Stomach (tissue), 8 donors: ENCODE measurements at regions not wholly inside any gene's neighbourhood (a gene's known extent, or its start where the extent isn't known, plus 50 kb on each side); places are given as distances from the start of the nearest gene placed in this dataset.

Source experiments
- DNase-seq, 2 donors: peaks; one replicate each; pipeline versions ENCODE4 v3.0.0 to v3.0.0-alpha.2; 2013 to 2019
- H3K27ac ChIP-seq, 5 donors: fragments of 200-600 bp in 4 of 5; sonication (generic) in 4 of 5; one replicate each; pipeline ENCODE4 v1.5.1; 2013 to 2019; ENCODE audit warnings: mild to moderate bottlenecking in 1 of 5, moderate library complexity in 1 of 5
- H3K27me3 ChIP-seq, 3 donors: fragments of 200-600 bp; sonication (generic); one replicate each; pipeline ENCODE4 v1.5.1; 2017 to 2019; ENCODE audit warnings: mixed run types in 1 of 3
- H3K36me3 ChIP-seq, 4 donors: fragments of 200-600 bp; sonication (generic); 1 replicate in 3 of 4; 2 replicates in 1 of 4; pipeline ENCODE4 v1.5.1; 2016 to 2019
- H3K4me1 ChIP-seq, 4 donors: fragments of 200-600 bp; sonication (generic); one replicate each; pipeline ENCODE4 v1.5.1; 2016 to 2019
- H3K4me3 ChIP-seq, 4 donors: fragments of 200-600 bp; sonication (generic) in 3 of 4; one replicate each; pipeline ENCODE4 v1.5.1; 2016 to 2019; ENCODE audit warnings: mild to moderate bottlenecking in 1 of 4
- H3K9me3 ChIP-seq, 4 donors: fragments of 200-600 bp; sonication (generic); one replicate each; pipeline ENCODE4 v1.5.1; 2016 to 2019
- CTCF ChIP-seq, 7 experiments: fragments of 450-650 bp in 4 of 7; fragments of 200-600 bp in 3 of 7; sonication (generic) in 3 of 7; IDR thresholded peaks; one replicate each; pipeline ENCODE4 v1.5.1; 2016 to 2019; ENCODE audit warnings: antibody characterized with exemption in 7 of 7, control low read depth in 2 of 7, mild to moderate bottlenecking in 1 of 7
- EP300 ChIP-seq: sonication (generic); formaldehyde crosslinking; IDR thresholded peaks from one replicate; pipeline ENCODE4 v1.6.1; 2017; ENCODE audit warnings: antibody characterized with exemption
- POLR2A ChIP-seq, 4 donors: fragments of 450-650 bp; IDR thresholded peaks; one replicate each; pipeline ENCODE4 v1.6.1; 2016; ENCODE audit warnings: antibody characterized with exemption in 4 of 4, control low read depth in 2 of 4, mild to moderate bottlenecking in 1 of 4, moderate library complexity in 1 of 4
- POLR2AphosphoS5 ChIP-seq, 3 donors: sonication (generic); formaldehyde crosslinking; IDR thresholded peaks; one replicate each; pipeline ENCODE4 v1.6.1; 2016; ENCODE audit warnings: antibody characterized with exemption in 3 of 3
- WGBS, 5 donors: extraction: QIAGEN DNeasy Blood & Tissue Kit in 3 of 5; methylation state at CpG; one replicate each; pipeline versions ENCODE4 v1.1.5 to v1.1.7; 2013 to 2018; 5-methylcytosine and 5-hydroxymethylcytosine counted together
- intact Hi-C: fragments of 100-400 bp; cut with DNase I; formaldehyde crosslinking; loops from one replicate; pipeline ENCODE4 v1.15.1; 2023; ENCODE audit warnings: low total_unique reads
- donor health status: healthy with polysubstance abuse.
- donor health status: Bipolar disorder and iron deficiency.
- donor health status: healthy.

GRCh38 chr2:14074691-14075090, 557.8 kb upstream of the LRATD1 start:
- intact Hi-C loops: no loop called here
- DNase-seq: no peak

GRCh38 chr2:14079576-14079975, 552.9 kb upstream of the LRATD1 start:
- TF ChIP-seq POLR2A (IDR thresholded peaks at IDR 0.05) (no peak), POLR2AphosphoS5 (IDR thresholded peaks at IDR 0.05) (no peak), CTCF (IDR thresholded peaks at IDR 0.05) (no peak), EP300 (no peak)
- DNase-seq: no peak
- H3K9me3 ChIP-seq: peaks cover 0 to 5% (median 0%) of the 10 kb centered on the region in 4 donors
- WGBS, 5 donors: 64 to 84% (median 78%) methylated on average over 3 of the region's 3 CpGs
- H3K27ac ChIP-seq: no peak overlapping the region
- H3K4me1 ChIP-seq: no peaks in the 10 kb centered on the region
- H3K27me3 ChIP-seq: no peaks in the 10 kb centered on the region
- H3K4me3 ChIP-seq: no peak overlapping the region
- intact Hi-C loops: no loop called here
- H3K36me3 ChIP-seq: no peaks in the 10 kb centered on the region

More at GRCh38 chr2:14074691-14075090, 557.8 kb upstream of the LRATD1 start:
- H3K4me1 ChIP-seq: no peaks in the 10 kb centered on the region
- no peak overlapping the region for H3K27ac ChIP-seq
- WGBS, 5 donors: 15 to 27% (median 24%) methylated on average over 1 of the region's 1 CpG
- no peak overlapping the region for H3K4me3 ChIP-seq
- no peak for TF ChIP-seq POLR2A (IDR thresholded peaks at IDR 0.05)
- TF ChIP-seq POLR2AphosphoS5 (IDR thresholded peaks at IDR 0.05): no peak
- TF ChIP-seq EP300: no peak
- TF ChIP-seq CTCF (IDR thresholded peaks at IDR 0.05): no peak
- H3K36me3 ChIP-seq: no peaks in the 10 kb centered on the region
- no peaks in the 10 kb centered on the region for H3K27me3 ChIP-seq
- no peaks in the 10 kb centered on the region for H3K9me3 ChIP-seq

- DNase-seq: no peak
- no peak for TF ChIP-seq EP300
- TF ChIP-seq POLR2A (IDR thresholded peaks at IDR 0.05): no peak
- TF ChIP-seq POLR2AphosphoS5 (IDR thresholded peaks at IDR 0.05): no peak
- no peak for TF ChIP-seq CTCF (IDR thresholded peaks at IDR 0.05)
- no peaks in the 10 kb centered on the region for H3K36me3 ChIP-seq
- H3K9me3 ChIP-seq: peaks cover 0 to 5% (median 0%) of the 10 kb centered on the region in 4 donors
- intact Hi-C loops: no loop called here
- no peaks in the 10 kb centered on the region for H3K4me1 ChIP-seq
- no peak overlapping the region for H3K27ac ChIP-seq
- 90 to 96% (median 94%) methylated on average over 1 of the region's 1 CpG for WGBS, 5 donors
- no peak overlapping the region for H3K4me3 ChIP-seq
- H3K27me3 ChIP-seq: no peaks in the 10 kb centered on the region
Observed at GRCh38 chr2:14081521-14081920, 551.0 kb upstream of the LRATD1 start.

GRCh38 chr2:14082640-14083039, 549.9 kb upstream of the LRATD1 start:
- WGBS, 5 donors: 89 to 100% (median 93%) methylated on average over 5 of the region's 5 CpGs
- intact Hi-C loops: no loop called here
- Histone ChIP-seq H3K9me3 (peaks cover 0 to 5% (median 0%) of the 10 kb centered on the region in 4 donors), H3K4me3 (no peak overlapping the region), H3K27ac (no peak overlapping the region), H3K36me3 (no peaks in the 10 kb centered on the region), H3K27me3 (no peaks in the 10 kb centered on the region), H3K4me1 (no peaks in the 10 kb centered on the region)
- TF ChIP-seq POLR2AphosphoS5 (IDR thresholded peaks at IDR 0.05): no peak
- no peak for TF ChIP-seq EP300
- no peak for TF ChIP-seq CTCF (IDR thresholded peaks at IDR 0.05)
- TF ChIP-seq POLR2A (IDR thresholded peaks at IDR 0.05): no peak
- no peak for DNase-seq
